ENCODE measurements at regions not wholly inside any gene's neighbourhood (a gene's known extent, or its start where the extent isn't known, plus 50 kb on each side); places are given as distances from the start of the nearest gene placed in this dataset.
"Not testable (repeated sequence)": the region's sequence is repeated elsewhere in the genome, so short reads cannot be mapped to it uniquely, and the experiment has no call there.

- ATAC-seq (no peak), DNase-seq (no peak)
- H3K27me3 Mint-ChIP-seq = no peaks in the 10 kb centered on the region
- POLR2A ChIA-PET = no interaction called here
- CTCF ChIA-PET = no interaction called here
- no peak overlapping the region for H3K4me3 Mint-ChIP-seq
- H3K4me1 Mint-ChIP-seq = no peaks in the 10 kb centered on the region
- intact Hi-C loops (cut with DNase I, micrococcal nuclease) = no loop called here
- no peaks in the 10 kb centered on the region for H3K36me3 Mint-ChIP-seq (ENCODE audit: low read depth)
- H3K9me3 Mint-ChIP-seq (ENCODE audit: low read depth) = no peaks in the 10 kb centered on the region
- H3K27ac Mint-ChIP-seq = no peak overlapping the region
Measured at GRCh38 chr3:34508732-34509131, 710.3 kb downstream of the PDCD6IP start.

GRCh38 chr3:34511891-34512290 is 713.5 kb downstream of the PDCD6IP start:
- H3K4me1 Mint-ChIP-seq = no peaks in the 10 kb centered on the region
- intact Hi-C loops (cut with DNase I, micrococcal nuclease) = no loop called here
- H3K27me3 Mint-ChIP-seq = no peaks in the 10 kb centered on the region
- DNase-seq (no peak), ATAC-seq (no peak)
- H3K4me3 Mint-ChIP-seq = no peak overlapping the region
- H3K9me3 Mint-ChIP-seq (ENCODE audit: low read depth) = no peaks in the 10 kb centered on the region
- H3K36me3 Mint-ChIP-seq (ENCODE audit: low read depth) = no peaks in the 10 kb centered on the region
- ChIA-PET CTCF (interaction anchor here (1.1 kb wide), 1 partner anchor 70 kb away, joined by 3 read pairs; no protein-coding TSS in a partner anchor), POLR2A (interaction anchor here (0.6 kb wide), 1 partner anchor 23 kb away, joined by 3 read pairs; no protein-coding TSS in a partner anchor)
- H3K27ac Mint-ChIP-seq = no peak overlapping the region

GRCh38 chr3:34519008-34519407 is 720.6 kb downstream of the PDCD6IP start:
- intact Hi-C loops (cut with DNase I, micrococcal nuclease); POLR2A ChIA-PET; DNase-seq; H3K36me3 Mint-ChIP-seq (ENCODE audit: low read depth); ATAC-seq; H3K4me3 Mint-ChIP-seq; H3K27me3 Mint-ChIP-seq; H3K4me1 Mint-ChIP-seq; H3K9me3 Mint-ChIP-seq (ENCODE audit: low read depth); H3K27ac Mint-ChIP-seq: not testable (repeated sequence)
- CTCF ChIA-PET = interaction anchor here (0.6 kb wide), 1 partner anchor 855 kb away, joined by 3 read pairs; no protein-coding TSS in a partner anchor

- no peaks in the 10 kb centered on the region for H3K36me3 Mint-ChIP-seq (ENCODE audit: low read depth)
- DNase-seq = no peak
- CTCF ChIA-PET = no interaction called here
- ATAC-seq = no peak
- no peak overlapping the region for H3K4me3 Mint-ChIP-seq
- H3K27me3 Mint-ChIP-seq = no peaks in the 10 kb centered on the region
- POLR2A ChIA-PET = no interaction called here
- H3K9me3 Mint-ChIP-seq (ENCODE audit: low read depth) = no peaks in the 10 kb centered on the region
- intact Hi-C loops (cut with DNase I, micrococcal nuclease) = no loop called here
- no peaks in the 10 kb centered on the region for H3K4me1 Mint-ChIP-seq
- H3K27ac Mint-ChIP-seq = no peak overlapping the region
Measured at GRCh38 chr3:34531156-34531555, 732.7 kb downstream of the PDCD6IP start.

GRCh38 chr3:34533451-34533850 is 735.0 kb downstream of the PDCD6IP start:
- intact Hi-C loops (cut with DNase I, micrococcal nuclease) = no loop called here
- Mint-ChIP-seq H3K27ac (no peak overlapping the region), H3K27me3 (no peaks in the 10 kb centered on the region), H3K4me1 (no peaks in the 10 kb centered on the region), H3K9me3 (ENCODE audit: low read depth) (no peaks in the 10 kb centered on the region), H3K4me3 (no peak overlapping the region), H3K36me3 (ENCODE audit: low read depth) (no peaks in the 10 kb centered on the region)
- DNase-seq = no peak
- POLR2A ChIA-PET = no interaction called here
- CTCF ChIA-PET = no interaction called here
- no peak for ATAC-seq

- H3K4me3 Mint-ChIP-seq = no peak overlapping the region
- DNase-seq = no peak
- intact Hi-C loops (cut with DNase I, micrococcal nuclease) = no loop called here
- ATAC-seq = no peak
- no peak overlapping the region for H3K27ac Mint-ChIP-seq
- POLR2A ChIA-PET = no interaction called here
- H3K9me3 Mint-ChIP-seq (ENCODE audit: low read depth) = no peaks in the 10 kb centered on the region
- no peaks in the 10 kb centered on the region for H3K4me1 Mint-ChIP-seq
- no peaks in the 10 kb centered on the region for H3K36me3 Mint-ChIP-seq (ENCODE audit: low read depth)
- no peaks in the 10 kb centered on the region for H3K27me3 Mint-ChIP-seq
- CTCF ChIA-PET = no interaction called here
Measured at GRCh38 chr3:34534013-34534412, 735.6 kb downstream of the PDCD6IP start.

GRCh38 chr3:34544136-34544535 is 745.7 kb downstream of the PDCD6IP start:
- H3K9me3 Mint-ChIP-seq (ENCODE audit: low read depth) = no peaks in the 10 kb centered on the region
- no peaks in the 10 kb centered on the region for H3K4me1 Mint-ChIP-seq
- no peaks in the 10 kb centered on the region for H3K27me3 Mint-ChIP-seq
- intact Hi-C loops (cut with DNase I, micrococcal nuclease) = no loop called here
- no peak overlapping the region for H3K4me3 Mint-ChIP-seq
- H3K27ac Mint-ChIP-seq = no peak overlapping the region
- DNase-seq = no peak
- ATAC-seq = no peak
- no peaks in the 10 kb centered on the region for H3K36me3 Mint-ChIP-seq (ENCODE audit: low read depth)
- POLR2A ChIA-PET = no interaction called here
- CTCF ChIA-PET = no interaction called here

GRCh38 chr3:34547297-34547920 is 749.0 kb downstream of the PDCD6IP start:
- Mint-ChIP-seq H3K36me3 (ENCODE audit: low read depth) (no peaks in the 10 kb centered on the region), H3K4me1 (no peaks in the 10 kb centered on the region), H3K27me3 (no peaks in the 10 kb centered on the region), H3K9me3 (ENCODE audit: low read depth) (no peaks in the 10 kb centered on the region), H3K27ac (no peak overlapping the region), H3K4me3 (no peak overlapping the region)
- ATAC-seq = no peak
- intact Hi-C loops (cut with DNase I, micrococcal nuclease) = no loop called here
- ChIA-PET CTCF (no interaction called here), POLR2A (no interaction called here)
- no peak for DNase-seq

GRCh38 chr3:34567266-34567665 is 768.8 kb downstream of the PDCD6IP start:
- no peaks in the 10 kb centered on the region for H3K36me3 Mint-ChIP-seq (ENCODE audit: low read depth)
- CTCF ChIA-PET = no interaction called here
- POLR2A ChIA-PET = no interaction called here
- DNase-seq (no peak), ATAC-seq (no peak)
- H3K4me3 Mint-ChIP-seq = no peak overlapping the region
- peaks cover 10% of the 10 kb centered on the region for H3K9me3 Mint-ChIP-seq (ENCODE audit: low read depth)
- intact Hi-C loops (cut with DNase I, micrococcal nuclease) = no loop called here
- no peak overlapping the region for H3K27ac Mint-ChIP-seq
- no peaks in the 10 kb centered on the region for H3K4me1 Mint-ChIP-seq
- H3K27me3 Mint-ChIP-seq = no peaks in the 10 kb centered on the region

GRCh38 chr3:34568766-34569165 is 770.3 kb downstream of the PDCD6IP start:
- no peak overlapping the region for H3K27ac Mint-ChIP-seq
- peaks cover 6% of the 10 kb centered on the region for H3K9me3 Mint-ChIP-seq (ENCODE audit: low read depth)
- H3K4me1 Mint-ChIP-seq = no peaks in the 10 kb centered on the region
- ATAC-seq = no peak
- intact Hi-C loops (cut with DNase I, micrococcal nuclease) = no loop called here
- CTCF ChIA-PET = interaction anchor here (0.6 to 1.2 kb wide), 2 partner anchors 9 to 680 kb away, joined by 3 to 5 read pairs; no protein-coding TSS in a partner anchor
- H3K4me3 Mint-ChIP-seq = no peak overlapping the region
- POLR2A ChIA-PET = no interaction called here
- H3K36me3 Mint-ChIP-seq (ENCODE audit: low read depth) = no peaks in the 10 kb centered on the region
- DNase-seq = no peak
- H3K27me3 Mint-ChIP-seq = no peaks in the 10 kb centered on the region

GRCh38 chr3:34569437-34569836 is 771.0 kb downstream of the PDCD6IP start:
- no peak overlapping the region for H3K27ac Mint-ChIP-seq
- no peaks in the 10 kb centered on the region for H3K27me3 Mint-ChIP-seq
- ATAC-seq (no peak), DNase-seq (no peak)
- CTCF ChIA-PET = interaction anchor here (0.6 to 1.2 kb wide), 2 partner anchors 8 to 680 kb away, joined by 3 to 5 read pairs; no protein-coding TSS in a partner anchor
- no peaks in the 10 kb centered on the region for H3K36me3 Mint-ChIP-seq (ENCODE audit: low read depth)
- intact Hi-C loops (cut with DNase I, micrococcal nuclease) = no loop called here
- H3K4me3 Mint-ChIP-seq = no peak overlapping the region
- POLR2A ChIA-PET = no interaction called here
- H3K9me3 Mint-ChIP-seq (ENCODE audit: low read depth) = peaks cover 5% of the 10 kb centered on the region
- H3K4me1 Mint-ChIP-seq = no peaks in the 10 kb centered on the region

- ChIA-PET CTCF (no interaction called here), POLR2A (no interaction called here)
- DNase-seq = no peak
- Mint-ChIP-seq H3K27me3 (no peaks in the 10 kb centered on the region), H3K27ac (no peak overlapping the region), H3K4me1 (no peaks in the 10 kb centered on the region), H3K9me3 (ENCODE audit: low read depth) (peaks cover 1% of the 10 kb centered on the region), H3K4me3 (no peak overlapping the region), H3K36me3 (ENCODE audit: low read depth) (no peaks in the 10 kb centered on the region)
- intact Hi-C loops (cut with DNase I, micrococcal nuclease) = no loop called here
- no peak for ATAC-seq
Measured at GRCh38 chr3:34570916-34571705, 772.7 kb downstream of the PDCD6IP start.
